Panc1 (cell line): ENCODE measurements at regions not wholly inside any gene's neighbourhood (a gene's known extent, or its start where the extent isn't known, plus 50 kb on each side); places are given as distances from the start of the nearest gene placed in this dataset.

Source experiments
- CTCF ChIP-seq: fragments of 450-650 bp; IDR thresholded peaks from 2 replicates; pipeline ENCODE4 v1.5.1; 2017; ENCODE audit warnings: mild to moderate bottlenecking
- POLR2AphosphoS5 ChIP-seq: IDR thresholded peaks from 2 replicates; pipeline ENCODE4 v1.6.1; 2012; ENCODE audit warnings: mild to moderate bottlenecking, low read depth, low read length, moderate library complexity
- REST ChIP-seq, 2 experiments: IDR thresholded peaks; 2 replicates each; pipeline ENCODE4 v1.6.1; 2011 to 2012; ENCODE audit warnings: low read depth in 2 of 2, control low read depth in 1 of 2, low read length in 1 of 2, mild to moderate bottlenecking in 1 of 2, moderate library complexity in 1 of 2; ENCODE audit not compliant: insufficient read depth in 1 of 2
- SIN3A ChIP-seq: IDR thresholded peaks from 2 replicates; pipeline ENCODE4 v1.6.1; 2012; ENCODE audit warnings: low read depth, mild to moderate bottlenecking, low read length, moderate library complexity, borderline replicate concordance; ENCODE audit not compliant: insufficient read depth

GRCh38 chr16:65622871-65623270 lies 501.0 kb upstream of the CDH11 start:
- TF ChIP-seq CTCF (no peak), POLR2AphosphoS5 (no peak), REST (IDR thresholded peaks at IDR 0.05; ENCODE audit: insufficient read depth in 1 of 2, low read depth in 2 of 2, low read length in 1 of 2) (no peak), SIN3A (no peak)
